GM12874 (cell line): ENCODE measurements at regions not wholly inside any gene's neighbourhood (a gene's known extent, or its start where the extent isn't known, plus 50 kb on each side); places are given as distances from the start of the nearest gene placed in this dataset.

ENCODE experiments used
- TF ChIP-seq, protein P1 (sequence below): IDR thresholded peaks from 2 replicates; pipeline ENCODE4 v1.5.1; 2011; ENCODE audit warnings: low read depth, mild to moderate bottlenecking, control low read depth, low read length, moderate library complexity; ENCODE audit not compliant: insufficient read depth

DNA sequence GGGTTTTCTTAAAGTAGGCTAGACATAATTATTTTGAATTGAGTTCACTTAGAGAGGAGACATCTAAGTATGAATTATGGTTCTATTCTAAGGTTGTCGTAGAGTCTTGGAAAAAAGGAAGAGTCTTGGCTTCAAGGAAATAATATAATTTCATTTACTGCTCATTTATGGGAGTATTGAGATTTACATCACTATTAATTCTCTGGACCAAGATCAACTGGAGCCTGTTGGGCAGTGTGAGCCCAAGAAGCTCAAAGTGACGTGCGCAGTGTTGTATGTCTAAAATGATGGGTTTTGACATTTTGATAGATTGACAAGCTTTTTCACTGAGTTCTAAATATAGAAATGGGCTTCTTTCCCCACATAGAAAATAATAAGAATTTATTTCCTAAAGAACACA, 154.7 kb downstream of the QPCT start:
- TF ChIP-seq, protein P1, sequence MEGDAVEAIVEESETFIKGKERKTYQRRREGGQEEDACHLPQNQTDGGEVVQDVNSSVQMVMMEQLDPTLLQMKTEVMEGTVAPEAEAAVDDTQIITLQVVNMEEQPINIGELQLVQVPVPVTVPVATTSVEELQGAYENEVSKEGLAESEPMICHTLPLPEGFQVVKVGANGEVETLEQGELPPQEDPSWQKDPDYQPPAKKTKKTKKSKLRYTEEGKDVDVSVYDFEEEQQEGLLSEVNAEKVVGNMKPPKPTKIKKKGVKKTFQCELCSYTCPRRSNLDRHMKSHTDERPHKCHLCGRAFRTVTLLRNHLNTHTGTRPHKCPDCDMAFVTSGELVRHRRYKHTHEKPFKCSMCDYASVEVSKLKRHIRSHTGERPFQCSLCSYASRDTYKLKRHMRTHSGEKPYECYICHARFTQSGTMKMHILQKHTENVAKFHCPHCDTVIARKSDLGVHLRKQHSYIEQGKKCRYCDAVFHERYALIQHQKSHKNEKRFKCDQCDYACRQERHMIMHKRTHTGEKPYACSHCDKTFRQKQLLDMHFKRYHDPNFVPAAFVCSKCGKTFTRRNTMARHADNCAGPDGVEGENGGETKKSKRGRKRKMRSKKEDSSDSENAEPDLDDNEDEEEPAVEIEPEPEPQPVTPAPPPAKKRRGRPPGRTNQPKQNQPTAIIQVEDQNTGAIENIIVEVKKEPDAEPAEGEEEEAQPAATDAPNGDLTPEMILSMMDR = no peak

DNA sequence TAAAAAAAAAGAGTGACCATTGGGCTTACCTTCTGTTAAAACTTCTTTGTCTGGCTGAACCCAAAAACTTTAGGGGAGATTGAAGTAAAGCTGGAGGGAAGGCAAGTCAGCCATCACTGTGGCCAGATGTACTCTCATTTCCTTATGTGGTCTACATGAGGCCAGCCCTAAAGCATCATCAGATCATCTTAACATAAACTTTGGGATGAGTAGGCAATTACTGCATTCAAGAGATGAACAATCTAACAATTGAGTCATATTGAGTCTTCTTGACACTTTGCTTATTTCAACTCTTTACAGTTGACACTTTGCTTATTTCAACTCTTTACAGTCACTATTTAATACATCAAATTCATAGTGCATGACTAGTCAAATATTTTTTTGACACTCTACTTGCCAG, 155.6 kb downstream of the QPCT start:
- TF ChIP-seq, protein P1 = no peak

DNA sequence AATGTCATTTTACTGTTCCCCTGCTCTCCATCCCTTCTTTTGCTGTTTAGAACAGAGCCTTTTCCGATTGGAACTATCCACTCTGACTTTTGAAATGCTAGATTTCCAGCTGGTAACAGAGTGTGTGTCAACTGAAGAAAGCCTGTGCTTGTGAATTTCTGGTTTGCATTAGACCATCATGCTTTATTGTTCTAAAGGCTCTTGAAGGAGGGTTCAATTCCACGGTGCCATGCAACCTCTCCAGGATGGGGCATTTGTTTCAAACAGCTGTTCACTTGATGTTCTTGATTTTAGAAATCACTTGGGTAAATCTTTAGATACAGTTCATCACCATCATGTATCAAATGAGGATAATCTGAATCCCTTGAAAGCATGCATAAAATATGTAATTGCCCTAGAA, 156.7 kb downstream of the QPCT start:
- TF ChIP-seq, protein P1 = no peak

DNA sequence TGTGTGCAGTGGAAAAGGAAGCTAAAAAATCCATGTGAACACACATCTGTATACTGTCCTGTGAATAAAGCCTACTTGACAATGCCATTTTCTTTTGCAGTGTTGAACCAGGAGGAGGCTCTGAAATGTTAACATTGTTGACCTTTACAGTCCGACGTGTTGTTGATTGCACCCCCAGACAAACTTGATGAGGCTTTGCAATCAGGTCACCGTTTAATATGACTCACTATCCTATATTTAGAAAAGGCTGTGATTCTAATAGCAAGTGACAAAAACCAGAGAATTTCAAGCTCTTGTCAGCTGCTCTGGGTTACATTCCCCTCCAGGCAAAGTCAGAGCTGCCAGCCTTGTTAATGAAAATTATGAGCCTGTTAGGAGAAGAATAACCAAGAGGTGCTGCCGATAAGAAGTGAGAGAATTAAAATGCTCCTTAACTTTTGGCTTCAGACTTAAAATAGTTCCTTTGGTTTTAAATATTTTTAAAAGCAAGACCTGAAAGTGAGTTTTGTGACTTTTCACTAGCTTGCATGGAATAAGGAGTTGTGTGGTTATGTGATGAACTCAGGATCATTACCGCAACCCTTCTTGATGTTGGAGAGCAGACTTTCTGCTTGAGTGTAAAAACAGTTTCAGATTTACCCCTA, 162.1 kb downstream of the QPCT start:
- TF ChIP-seq, protein P1 = no peak

DNA sequence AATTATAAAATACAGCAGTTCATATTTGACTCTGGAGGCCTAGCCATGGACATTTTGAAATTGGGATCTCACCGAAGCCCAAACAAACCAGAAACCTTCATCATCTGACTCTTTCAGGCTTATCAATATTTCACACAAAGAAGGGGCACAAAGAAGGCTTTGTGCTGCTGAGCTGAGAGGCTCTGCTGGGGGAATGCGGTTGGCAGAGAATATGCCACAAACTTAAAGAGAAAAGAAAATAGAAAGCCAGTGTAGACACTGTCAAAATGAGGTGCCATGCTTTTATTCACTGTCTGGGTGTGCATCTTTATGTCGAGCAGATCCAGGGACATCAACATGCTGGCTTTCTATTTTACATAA, 162.6 kb downstream of the QPCT start:
- TF ChIP-seq, protein P1 = no peak

DNA sequence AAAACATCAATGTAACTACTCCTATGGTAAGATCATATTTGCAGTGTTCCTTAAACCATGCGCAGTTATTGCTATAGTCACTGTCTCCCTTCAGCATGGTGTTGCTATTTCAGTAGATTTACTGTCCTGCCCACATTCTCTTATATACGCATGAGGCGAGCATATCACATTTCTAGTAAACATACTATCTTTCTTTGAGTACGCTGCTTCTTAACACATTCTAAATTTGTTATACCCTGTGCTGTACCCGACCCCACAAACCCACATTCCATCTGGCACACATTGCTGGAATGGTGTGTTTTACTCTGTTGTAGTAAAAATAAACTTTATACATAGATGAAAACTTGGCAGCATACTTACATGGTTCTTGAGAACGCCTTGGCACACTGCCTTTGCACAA, 163.3 kb downstream of the QPCT start:
- TF ChIP-seq, protein P1 = no peak

DNA sequence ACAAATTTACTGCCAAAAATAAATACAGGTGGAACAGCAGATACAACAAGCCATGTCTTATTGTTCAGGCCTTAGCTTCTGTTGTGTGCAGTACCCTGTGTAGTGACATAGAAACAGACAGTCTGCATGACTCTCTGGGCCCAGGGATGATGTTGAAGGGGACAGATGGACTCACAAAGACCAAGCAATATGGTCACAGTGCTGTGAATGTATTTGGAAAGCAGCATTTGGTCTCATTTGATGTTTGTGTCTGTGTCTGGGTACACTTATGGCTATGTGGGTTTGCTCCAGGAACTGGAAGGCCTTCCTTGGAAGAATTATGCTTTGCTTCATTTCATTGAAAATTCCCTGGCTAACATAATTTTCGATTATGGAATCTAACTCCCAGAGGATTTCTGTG, 158.5 kb downstream of the CDC42EP3 start:
- TF ChIP-seq, protein P1 = no peak
